ENCODE measurements at regions not wholly inside any gene's neighbourhood (a gene's known extent, or its start where the extent isn't known, plus 50 kb on each side); places are given as distances from the start of the nearest gene placed in this dataset.

- no peak for TF ChIP-seq POLR2A (IDR thresholded peaks at IDR 0.05)
- TF ChIP-seq CTCF (IDR thresholded peaks at IDR 0.05), result no peak
Observed at GRCh38 chr3:176058856-176059255, 1138.4 kb downstream of the TBL1XR1 start.

All from Peyer's patch (tissue), 4 donors.